Endodermal cell (in vitro differentiated cells): ENCODE measurements at regions not wholly inside any gene's neighbourhood (a gene's known extent, or its start where the extent isn't known, plus 50 kb on each side); places are given as distances from the start of the nearest gene placed in this dataset.
A peak's percentile ranks its signal among the peaks of the same experiment; 100 is the strongest.
"Not testable (repeated sequence)": the region's sequence is repeated elsewhere in the genome, so short reads cannot be mapped to it uniquely, and the experiment has no call there.

Experiments
- DNase-seq: peaks from one replicate; pipeline ENCODE4 v3.0.0-alpha.2; 2017
- H3K27ac ChIP-seq: 2 replicates; pipeline ENCODE4 v1.5.1; 2013; ENCODE audit warnings: mild to moderate bottlenecking, low read depth, low read length, moderate library complexity
- H3K27me3 ChIP-seq: 2 replicates; pipeline ENCODE4 v1.6.1; 2013; ENCODE audit warnings: mild to moderate bottlenecking, low read length, moderate library complexity; ENCODE audit not compliant: insufficient read depth, control insufficient read depth, poor library complexity, severe bottlenecking
- H3K36me3 ChIP-seq: 2 replicates; pipeline ENCODE4 v1.7.0; 2013; ENCODE audit warnings: mild to moderate bottlenecking, low read length, moderate library complexity; ENCODE audit not compliant: control insufficient read depth, insufficient read depth
- H3K4me1 ChIP-seq: one replicate; pipeline ENCODE4 v1.7.0; 2013; ENCODE audit warnings: low read length; ENCODE audit not compliant: control insufficient read depth, insufficient read depth
- H3K4me3 ChIP-seq: 2 replicates; pipeline ENCODE4 v1.5.1; 2013; ENCODE audit warnings: mild to moderate bottlenecking, low read length, moderate library complexity
- H3K9ac ChIP-seq: 2 replicates; pipeline ENCODE4 v1.6.1; 2013; ENCODE audit warnings: mild to moderate bottlenecking, low read length, moderate library complexity; ENCODE audit not compliant: poor library complexity, severe bottlenecking; ENCODE audit errors: extremely low read depth
- H3K9me3 ChIP-seq: 2 replicates; pipeline ENCODE4 v1.6.1; 2013; ENCODE audit warnings: mild to moderate bottlenecking, low read length, moderate library complexity; ENCODE audit not compliant: control insufficient read depth
- H3K27ac Mint-ChIP-seq: 2 replicates; pipeline ENCODE4 v1.8.0; 2020; ENCODE audit warnings: mixed read lengths
- H3K27me3 Mint-ChIP-seq: 2 replicates; pipeline ENCODE4 v1.8.0; 2021; ENCODE audit warnings: mild to moderate bottlenecking, mixed read lengths; ENCODE audit not compliant: insufficient read depth
- H3K36me3 Mint-ChIP-seq: 2 replicates; pipeline ENCODE4 v1.8.0; 2020; ENCODE audit warnings: low read depth, mixed read lengths
- H3K4me1 Mint-ChIP-seq: 2 replicates; pipeline ENCODE4 v1.8.0; 2020; ENCODE audit warnings: mixed read lengths
- H3K4me3 Mint-ChIP-seq: 2 replicates; pipeline ENCODE4 v1.8.0; 2020; ENCODE audit warnings: mild to moderate bottlenecking, moderate library complexity, mixed read lengths
- H3K9me3 Mint-ChIP-seq: 2 replicates; pipeline ENCODE4 v1.8.0; 2020; ENCODE audit warnings: mild to moderate bottlenecking, mixed read lengths
- CTCF ChIP-seq: fragments of 200-600 bp; sonication (generic); conservative IDR thresholded peaks from 2 replicates; pipeline ENCODE4 v1.5.0; 2021; ENCODE audit warnings: antibody characterized with exemption, mild to moderate bottlenecking
- WGBS, 2 experiments: methylation state at CpG; one replicate each; pipeline versions ENCODE4 v1.1.5 to v1.1.7; 2013; ENCODE audit warnings: missing lambda C conversion rate in 2 of 2, mixed read lengths in 1 of 2; ENCODE audit not compliant: insufficient coverage in 1 of 2, insufficient read length in 1 of 2; 5-methylcytosine and 5-hydroxymethylcytosine counted together

- no peaks in the 10 kb centered on the region for H3K9me3 ChIP-seq
- no peak overlapping the region for H3K27ac Mint-ChIP-seq
- no peak for DNase-seq
- H3K36me3 Mint-ChIP-seq, result no peaks in the 10 kb centered on the region
- peaks cover 4% of the 10 kb centered on the region for H3K9me3 Mint-ChIP-seq
- no peaks in the 10 kb centered on the region for H3K27me3 Mint-ChIP-seq
- H3K4me3 ChIP-seq, result no peak overlapping the region
- H3K4me3 Mint-ChIP-seq, result no peak overlapping the region
- no peak overlapping the region for H3K27ac ChIP-seq
- no peaks in the 10 kb centered on the region for H3K36me3 ChIP-seq
- H3K4me1 Mint-ChIP-seq, result no peaks in the 10 kb centered on the region
- TF ChIP-seq CTCF, result no peak
- 89 to 96% methylated on average over 3 of the region's 3 CpGs for WGBS, 2 experiments
- no peaks in the 10 kb centered on the region for H3K4me1 ChIP-seq
- no peak overlapping the region for H3K9ac ChIP-seq
- no peaks in the 10 kb centered on the region for H3K27me3 ChIP-seq
Observed at GRCh38 chr2:40690036-40690435, 238.1 kb upstream of the SLC8A1 start.

- Histone ChIP-seq H3K9me3 (no peaks in the 10 kb centered on the region), H3K27ac (no peak overlapping the region), H3K4me1 (no peaks in the 10 kb centered on the region), H3K4me3 (no peak overlapping the region), H3K9ac (no peak overlapping the region), H3K27me3 (no peaks in the 10 kb centered on the region), H3K36me3 (no peaks in the 10 kb centered on the region)
- Mint-ChIP-seq H3K4me1 (no peaks in the 10 kb centered on the region), H3K27me3 (no peaks in the 10 kb centered on the region), H3K36me3 (no peaks in the 10 kb centered on the region), H3K9me3 (peaks cover 4% of the 10 kb centered on the region), H3K27ac (no peak overlapping the region), H3K4me3 (no peak overlapping the region)
- 92 to 100% methylated on average over 1 to 3 of the region's 3 CpGs for WGBS, 2 experiments
- no peak for TF ChIP-seq CTCF
- DNase-seq, result no peak
Observed at GRCh38 chr2:40690525-40690924, 238.6 kb upstream of the SLC8A1 start.

GRCh38 chr2:40700231-40700954, 248.5 kb upstream of the SLC8A1 start:
- no peak overlapping the region for H3K4me3 ChIP-seq
- no peaks in the 10 kb centered on the region for H3K36me3 Mint-ChIP-seq
- WGBS, 2 experiments, result 73 to 76% methylated on average over 5 of the region's 5 CpGs

GRCh38 chr2:40712197-40712894, 260.5 kb upstream of the SLC8A1 start:
- not testable (repeated sequence) for H3K27ac ChIP-seq, H3K9me3 Mint-ChIP-seq, H3K9me3 ChIP-seq, H3K36me3 ChIP-seq, H3K4me3 ChIP-seq, H3K27ac Mint-ChIP-seq, H3K4me1 Mint-ChIP-seq, H3K4me3 Mint-ChIP-seq, H3K4me1 ChIP-seq, H3K36me3 Mint-ChIP-seq, H3K27me3 ChIP-seq, H3K9ac ChIP-seq, H3K27me3 Mint-ChIP-seq
- DNase-seq, result peak; percentile 52
- 78 to 82% methylated on average over 4 to 7 of the region's 7 CpGs for WGBS, 2 experiments

More at GRCh38 chr2:40700231-40700954, 248.5 kb upstream of the SLC8A1 start:
- Mint-ChIP-seq H3K27ac (no peak overlapping the region), H3K4me1 (no peaks in the 10 kb centered on the region), H3K4me3 (no peak overlapping the region), H3K9me3 (no peaks in the 10 kb centered on the region), H3K27me3 (no peaks in the 10 kb centered on the region)
- H3K27ac ChIP-seq, result no peak overlapping the region
- H3K4me1 ChIP-seq, result no peaks in the 10 kb centered on the region
- H3K36me3 ChIP-seq, result no peaks in the 10 kb centered on the region
- no peaks in the 10 kb centered on the region for H3K9me3 ChIP-seq
- H3K9ac ChIP-seq, result no peak overlapping the region
- DNase-seq, result no peak
- peaks cover 4% of the 10 kb centered on the region for H3K27me3 ChIP-seq
- TF ChIP-seq CTCF, result no peak
